ENCODE measurements at regions not wholly inside any gene's neighbourhood (a gene's known extent, or its start where the extent isn't known, plus 50 kb on each side); places are given as distances from the start of the nearest gene placed in this dataset.

GRCh38 chr9:1171546-1171945, 121.4 kb downstream of the DMRT2 start:
- Histone ChIP-seq H3K4me3 (ENCODE audit: low read depth in 1 of 3, low read length in 3 of 3) (no peak overlapping the region), H3K9ac (ENCODE audit: low read depth in 1 of 2, low read length in 2 of 2) (no peak overlapping the region), H3K36me3 (ENCODE audit: control insufficient read depth in 4 of 4, insufficient read depth in 3 of 4, low read depth in 1 of 4, low read length in 3 of 4) (no peaks in the 10 kb centered on the region), H3K27ac (ENCODE audit: low read depth in 1 of 2, low read length in 2 of 2) (no peak overlapping the region), H3K9me3 (ENCODE audit: control insufficient read depth in 4 of 4, low read length in 3 of 4) (peaks cover 0 to 3% (median 0%) of the 10 kb centered on the region in 4 donors), H3K4me1 (ENCODE audit: control insufficient read depth in 4 of 4, insufficient read depth in 4 of 4, low read length in 3 of 4) (peaks cover 0 to 2% (median 0%) of the 10 kb centered on the region in 4 donors), H3K27me3 (ENCODE audit: control insufficient read depth in 4 of 4, insufficient read depth in 4 of 4, low read length in 3 of 4) (no peaks in the 10 kb centered on the region)
- 75% methylated on average over 5 of the region's 5 CpGs for WGBS
- no peak for DNase-seq (ENCODE audit: low spot score)
- TF ChIP-seq SP1 (IDR thresholded peaks at IDR 0.05) (no peak), JUND (IDR thresholded peaks at IDR 0.05) (no peak), TAF1 (conservative IDR thresholded peaks at IDR 0.05) (no peak), FOXA2 (IDR thresholded peaks at IDR 0.05) (no peak), RAD21 (IDR thresholded peaks at IDR 0.05) (no peak), RXRA (IDR thresholded peaks at IDR 0.05) (no peak), HNF4G (IDR thresholded peaks at IDR 0.05) (no peak), ATF3 (IDR thresholded peaks at IDR 0.05) (no peak), FOXA1 (IDR thresholded peaks at IDR 0.05) (no peak), GABPA (IDR thresholded peaks at IDR 0.05 in 1 of 2, conservative IDR thresholded peaks at IDR 0.05 in 1 of 2) (no peak), HNF4A (conservative IDR thresholded peaks at IDR 0.05) (no peak), REST (IDR thresholded peaks at IDR 0.05) (no peak), EGR1 (IDR thresholded peaks at IDR 0.05; ENCODE audit: low read depth in 2 of 2) (no peak), NR2F2 (IDR thresholded peaks at IDR 0.05) (no peak)
- TF ChIP-seq, protein P1, sequence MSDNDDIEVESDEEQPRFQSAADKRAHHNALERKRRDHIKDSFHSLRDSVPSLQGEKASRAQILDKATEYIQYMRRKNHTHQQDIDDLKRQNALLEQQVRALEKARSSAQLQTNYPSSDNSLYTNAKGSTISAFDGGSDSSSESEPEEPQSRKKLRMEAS (IDR thresholded peaks at IDR 0.05): no peak
- TF ChIP-seq, protein P2, sequence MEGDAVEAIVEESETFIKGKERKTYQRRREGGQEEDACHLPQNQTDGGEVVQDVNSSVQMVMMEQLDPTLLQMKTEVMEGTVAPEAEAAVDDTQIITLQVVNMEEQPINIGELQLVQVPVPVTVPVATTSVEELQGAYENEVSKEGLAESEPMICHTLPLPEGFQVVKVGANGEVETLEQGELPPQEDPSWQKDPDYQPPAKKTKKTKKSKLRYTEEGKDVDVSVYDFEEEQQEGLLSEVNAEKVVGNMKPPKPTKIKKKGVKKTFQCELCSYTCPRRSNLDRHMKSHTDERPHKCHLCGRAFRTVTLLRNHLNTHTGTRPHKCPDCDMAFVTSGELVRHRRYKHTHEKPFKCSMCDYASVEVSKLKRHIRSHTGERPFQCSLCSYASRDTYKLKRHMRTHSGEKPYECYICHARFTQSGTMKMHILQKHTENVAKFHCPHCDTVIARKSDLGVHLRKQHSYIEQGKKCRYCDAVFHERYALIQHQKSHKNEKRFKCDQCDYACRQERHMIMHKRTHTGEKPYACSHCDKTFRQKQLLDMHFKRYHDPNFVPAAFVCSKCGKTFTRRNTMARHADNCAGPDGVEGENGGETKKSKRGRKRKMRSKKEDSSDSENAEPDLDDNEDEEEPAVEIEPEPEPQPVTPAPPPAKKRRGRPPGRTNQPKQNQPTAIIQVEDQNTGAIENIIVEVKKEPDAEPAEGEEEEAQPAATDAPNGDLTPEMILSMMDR (IDR thresholded peaks at IDR 0.05; ENCODE audit: low read depth, low read length, missing input control): no peak

- Histone ChIP-seq H3K9ac (ENCODE audit: low read depth in 1 of 2, low read length in 2 of 2) (no peak overlapping the region), H3K27ac (ENCODE audit: low read depth in 1 of 2, low read length in 2 of 2) (no peak overlapping the region), H3K4me1 (ENCODE audit: control insufficient read depth in 4 of 4, insufficient read depth in 4 of 4, low read length in 3 of 4) (peaks cover 0 to 2% (median 0%) of the 10 kb centered on the region in 4 donors), H3K9me3 (ENCODE audit: control insufficient read depth in 4 of 4, low read length in 3 of 4) (peaks cover 0 to 3% (median 0%) of the 10 kb centered on the region in 4 donors), H3K27me3 (ENCODE audit: control insufficient read depth in 4 of 4, insufficient read depth in 4 of 4, low read length in 3 of 4) (no peaks in the 10 kb centered on the region), H3K36me3 (ENCODE audit: control insufficient read depth in 4 of 4, insufficient read depth in 3 of 4, low read depth in 1 of 4, low read length in 3 of 4) (no peaks in the 10 kb centered on the region), H3K4me3 (ENCODE audit: low read depth in 1 of 3, low read length in 3 of 3) (no peak overlapping the region)
- no peak for DNase-seq (ENCODE audit: low spot score)
- 24% methylated on average over 3 of the region's 3 CpGs for WGBS
- TF ChIP-seq EGR1 (IDR thresholded peaks at IDR 0.05; ENCODE audit: low read depth in 2 of 2) (no peak), YY1 (IDR thresholded peaks at IDR 0.05) (no peak), HNF4G (IDR thresholded peaks at IDR 0.05) (no peak), RAD21 (IDR thresholded peaks at IDR 0.05) (peak; percentile 7 to 28)
- TF ChIP-seq, protein P2 (IDR thresholded peaks at IDR 0.05; ENCODE audit: low read depth, low read length, missing input control): no peak
Measured at GRCh38 chr9:1173211-1173610, 123.1 kb downstream of the DMRT2 start.

Measured in liver (tissue), 8 donors.